ENCODE measurements at regions not wholly inside any gene's neighbourhood (a gene's known extent, or its start where the extent isn't known, plus 50 kb on each side); places are given as distances from the start of the nearest gene placed in this dataset.

GRCh38 chr11:37002831-37003230 lies 404.8 kb upstream of the RAG2 start:
- no peaks in the 10 kb centered on the region for H3K36me3 ChIP-seq (ENCODE audit: insufficient read depth, low read length)
- no peaks in the 10 kb centered on the region for H3K9me3 ChIP-seq (ENCODE audit: control insufficient read depth in 1 of 2, low read length in 2 of 2)
- Mint-ChIP-seq H3K27me3 (no peaks in the 10 kb centered on the region), H3K9me3 (peaks cover 0 to 7% (median 3%) of the 10 kb centered on the region in 8 donors), H3K4me3 (no peak overlapping the region), H3K4me1 (peaks cover 0 to 1% (median 0%) of the 10 kb centered on the region in 4 donors), H3K36me3 (no peaks in the 10 kb centered on the region), H3K27ac (no peak overlapping the region)
- intact Hi-C loops (cut with micrococcal nuclease): no loop called here
- CTCF ChIA-PET (ENCODE audit: partially characterized antibody): no interaction called here
- H3K27ac ChIP-seq (ENCODE audit: low read depth, low read length): no peak overlapping the region
- no peak overlapping the region for H3K4me3 ChIP-seq (ENCODE audit: low read length in 2 of 2)
- DNase-seq: no peak
- no peaks in the 10 kb centered on the region for H3K27me3 ChIP-seq (ENCODE audit: insufficient read depth, low read length)
- H3K4me1 ChIP-seq (ENCODE audit: insufficient read depth, low read length): no peaks in the 10 kb centered on the region
- POLR2A ChIA-PET (ENCODE audit: partially characterized antibody): no interaction called here

- Mint-ChIP-seq H3K27ac (no peak overlapping the region), H3K27me3 (no peaks in the 10 kb centered on the region), H3K4me3 (no peak overlapping the region), H3K9me3 (peaks cover 0 to 13% (median 4%) of the 10 kb centered on the region in 8 donors), H3K4me1 (no peaks in the 10 kb centered on the region), H3K36me3 (no peaks in the 10 kb centered on the region)
- H3K4me1 ChIP-seq (ENCODE audit: insufficient read depth, low read length): no peaks in the 10 kb centered on the region
- H3K36me3 ChIP-seq (ENCODE audit: insufficient read depth, low read length): no peaks in the 10 kb centered on the region
- no peaks in the 10 kb centered on the region for H3K9me3 ChIP-seq (ENCODE audit: control insufficient read depth in 1 of 2, low read length in 2 of 2)
- no peak for DNase-seq
- ChIA-PET CTCF (ENCODE audit: partially characterized antibody) (no interaction called here), POLR2A (ENCODE audit: partially characterized antibody) (no interaction called here)
- no peak overlapping the region for H3K4me3 ChIP-seq (ENCODE audit: low read length in 2 of 2)
- intact Hi-C loops (cut with micrococcal nuclease): no loop called here
- no peak overlapping the region for H3K27ac ChIP-seq (ENCODE audit: low read depth, low read length)
- no peaks in the 10 kb centered on the region for H3K27me3 ChIP-seq (ENCODE audit: insufficient read depth, low read length)
Observed at GRCh38 chr11:36997656-36998055, 399.6 kb upstream of the RAG2 start.

- ChIA-PET CTCF (ENCODE audit: partially characterized antibody) (no interaction called here), POLR2A (ENCODE audit: partially characterized antibody) (no interaction called here)
- no peaks in the 10 kb centered on the region for H3K36me3 Mint-ChIP-seq
- no peaks in the 10 kb centered on the region for H3K4me1 Mint-ChIP-seq
- no peak overlapping the region for H3K4me3 Mint-ChIP-seq
- Histone ChIP-seq H3K36me3 (ENCODE audit: insufficient read depth, low read length) (no peaks in the 10 kb centered on the region), H3K27ac (ENCODE audit: low read depth, low read length) (no peak overlapping the region), H3K27me3 (ENCODE audit: insufficient read depth, low read length) (no peaks in the 10 kb centered on the region), H3K4me1 (ENCODE audit: insufficient read depth, low read length) (no peaks in the 10 kb centered on the region), H3K9me3 (ENCODE audit: control insufficient read depth in 1 of 2, low read length in 2 of 2) (no peaks in the 10 kb centered on the region), H3K4me3 (ENCODE audit: low read length in 2 of 2) (no peak overlapping the region)
- H3K27me3 Mint-ChIP-seq: no peaks in the 10 kb centered on the region
- peaks cover 0 to 13% (median 4%) of the 10 kb centered on the region in 8 donors for H3K9me3 Mint-ChIP-seq
- H3K27ac Mint-ChIP-seq: no peak overlapping the region
- intact Hi-C loops (cut with micrococcal nuclease): no loop called here
- DNase-seq: no peak
Observed at GRCh38 chr11:36996795-36997194, 398.8 kb upstream of the RAG2 start.

GRCh38 chr11:36994208-36994607 lies 396.2 kb upstream of the RAG2 start:
- intact Hi-C loops (cut with micrococcal nuclease): no loop called here
- H3K27ac Mint-ChIP-seq: no peak overlapping the region
- H3K27me3 ChIP-seq (ENCODE audit: insufficient read depth, low read length): no peaks in the 10 kb centered on the region
- no peaks in the 10 kb centered on the region for H3K27me3 Mint-ChIP-seq
- H3K4me3 Mint-ChIP-seq: no peak overlapping the region
- no peaks in the 10 kb centered on the region for H3K9me3 ChIP-seq (ENCODE audit: control insufficient read depth in 1 of 2, low read length in 2 of 2)
- no peak overlapping the region for H3K4me3 ChIP-seq (ENCODE audit: low read length in 2 of 2)
- H3K36me3 Mint-ChIP-seq: no peaks in the 10 kb centered on the region
- H3K4me1 Mint-ChIP-seq: no peaks in the 10 kb centered on the region
- no peaks in the 10 kb centered on the region for H3K36me3 ChIP-seq (ENCODE audit: insufficient read depth, low read length)
- no peak overlapping the region for H3K27ac ChIP-seq (ENCODE audit: low read depth, low read length)
- peaks cover 0 to 13% (median 2%) of the 10 kb centered on the region in 8 donors for H3K9me3 Mint-ChIP-seq
- DNase-seq: no peak
- ChIA-PET CTCF (ENCODE audit: partially characterized antibody) (no interaction called here), POLR2A (ENCODE audit: partially characterized antibody) (no interaction called here)
- H3K4me1 ChIP-seq (ENCODE audit: insufficient read depth, low read length): no peaks in the 10 kb centered on the region

- Histone ChIP-seq H3K9me3 (ENCODE audit: control insufficient read depth in 1 of 2, low read length in 2 of 2) (no peaks in the 10 kb centered on the region), H3K27me3 (ENCODE audit: insufficient read depth, low read length) (no peaks in the 10 kb centered on the region), H3K36me3 (ENCODE audit: insufficient read depth, low read length) (no peaks in the 10 kb centered on the region), H3K27ac (ENCODE audit: low read depth, low read length) (no peak overlapping the region), H3K4me3 (ENCODE audit: low read length in 2 of 2) (no peak overlapping the region), H3K4me1 (ENCODE audit: insufficient read depth, low read length) (no peaks in the 10 kb centered on the region)
- no peaks in the 10 kb centered on the region for H3K36me3 Mint-ChIP-seq
- ChIA-PET CTCF (ENCODE audit: partially characterized antibody) (no interaction called here), POLR2A (ENCODE audit: partially characterized antibody) (no interaction called here)
- H3K27me3 Mint-ChIP-seq: no peaks in the 10 kb centered on the region
- H3K9me3 Mint-ChIP-seq: peaks cover 0 to 9% (median 2%) of the 10 kb centered on the region in 8 donors
- H3K27ac Mint-ChIP-seq: no peak overlapping the region
- no peak overlapping the region for H3K4me3 Mint-ChIP-seq
- intact Hi-C loops (cut with micrococcal nuclease): no loop called here
- no peak for DNase-seq
- no peaks in the 10 kb centered on the region for H3K4me1 Mint-ChIP-seq
Observed at GRCh38 chr11:36988556-36988955, 390.5 kb upstream of the RAG2 start.

GRCh38 chr11:36985562-36985961 lies 387.5 kb upstream of the RAG2 start:
- POLR2A ChIA-PET (ENCODE audit: partially characterized antibody): no interaction called here
- CTCF ChIA-PET (ENCODE audit: partially characterized antibody): no interaction called here

GRCh38 chr11:36976741-36977140 lies 378.7 kb upstream of the RAG2 start:
- no peak overlapping the region for H3K27ac Mint-ChIP-seq
- CTCF ChIA-PET (ENCODE audit: partially characterized antibody): no interaction called here
- intact Hi-C loops (cut with micrococcal nuclease): no loop called here
- no peak overlapping the region for H3K4me3 Mint-ChIP-seq
- POLR2A ChIA-PET (ENCODE audit: partially characterized antibody): no interaction called here
- H3K4me1 Mint-ChIP-seq: no peaks in the 10 kb centered on the region
- peaks cover 2 to 30% (median 6%) of the 10 kb centered on the region in 8 donors for H3K9me3 Mint-ChIP-seq
- H3K36me3 Mint-ChIP-seq: no peaks in the 10 kb centered on the region
- no peaks in the 10 kb centered on the region for H3K27me3 Mint-ChIP-seq
- no peak for DNase-seq
- H3K27ac ChIP-seq (ENCODE audit: low read depth, low read length): no peak overlapping the region
- H3K36me3 ChIP-seq (ENCODE audit: insufficient read depth, low read length): no peaks in the 10 kb centered on the region
- no peaks in the 10 kb centered on the region for H3K4me1 ChIP-seq (ENCODE audit: insufficient read depth, low read length)
- H3K9me3 ChIP-seq (ENCODE audit: control insufficient read depth in 1 of 2, low read length in 2 of 2): peaks cover 0 to 6% of the 10 kb centered on the region in 2 donors
- H3K4me3 ChIP-seq (ENCODE audit: low read length in 2 of 2): no peak overlapping the region
- no peaks in the 10 kb centered on the region for H3K27me3 ChIP-seq (ENCODE audit: insufficient read depth, low read length)

More at GRCh38 chr11:36985562-36985961, 387.5 kb upstream of the RAG2 start:
- Histone ChIP-seq H3K27me3 (ENCODE audit: insufficient read depth, low read length) (no peaks in the 10 kb centered on the region), H3K36me3 (ENCODE audit: insufficient read depth, low read length) (no peaks in the 10 kb centered on the region), H3K9me3 (ENCODE audit: control insufficient read depth in 1 of 2, low read length in 2 of 2) (no peaks in the 10 kb centered on the region), H3K4me1 (ENCODE audit: insufficient read depth, low read length) (no peaks in the 10 kb centered on the region), H3K27ac (ENCODE audit: low read depth, low read length) (no peak overlapping the region), H3K4me3 (ENCODE audit: low read length in 2 of 2) (no peak overlapping the region)
- Mint-ChIP-seq H3K9me3 (peaks cover 2 to 11% (median 6%) of the 10 kb centered on the region in 8 donors), H3K27ac (no peak overlapping the region), H3K4me3 (no peak overlapping the region), H3K27me3 (no peaks in the 10 kb centered on the region), H3K4me1 (no peaks in the 10 kb centered on the region), H3K36me3 (no peaks in the 10 kb centered on the region)
- no peak for DNase-seq
- intact Hi-C loops (cut with micrococcal nuclease): no loop called here

GRCh38 chr11:36974771-36975170 lies 376.7 kb upstream of the RAG2 start:
- Mint-ChIP-seq H3K9me3 (peaks cover 2 to 19% (median 5%) of the 10 kb centered on the region in 8 donors), H3K27me3 (no peaks in the 10 kb centered on the region), H3K4me3 (no peak overlapping the region), H3K27ac (no peak overlapping the region), H3K36me3 (no peaks in the 10 kb centered on the region), H3K4me1 (no peaks in the 10 kb centered on the region)
- Histone ChIP-seq H3K9me3 (ENCODE audit: control insufficient read depth in 1 of 2, low read length in 2 of 2) (peaks cover 0 to 6% of the 10 kb centered on the region in 2 donors), H3K36me3 (ENCODE audit: insufficient read depth, low read length) (no peaks in the 10 kb centered on the region), H3K4me1 (ENCODE audit: insufficient read depth, low read length) (no peaks in the 10 kb centered on the region), H3K4me3 (ENCODE audit: low read length in 2 of 2) (no peak overlapping the region), H3K27me3 (ENCODE audit: insufficient read depth, low read length) (no peaks in the 10 kb centered on the region), H3K27ac (ENCODE audit: low read depth, low read length) (no peak overlapping the region)
- intact Hi-C loops (cut with micrococcal nuclease): no loop called here
- CTCF ChIA-PET (ENCODE audit: partially characterized antibody): no interaction called here
- POLR2A ChIA-PET (ENCODE audit: partially characterized antibody): no interaction called here
- no peak for DNase-seq

All from CD4-positive, alpha-beta memory T cell (primary cell).